WTC11 (cell line): ENCODE measurements at regions not wholly inside any gene's neighbourhood (a gene's known extent, or its start where the extent isn't known, plus 50 kb on each side); places are given as distances from the start of the nearest gene placed in this dataset.

Source experiments
- ATAC-seq: fragments of 200-7000 bp; cut with Tn5 transposase; 2 replicates; pipeline ENCODE4 v1.10.0; 2021; ENCODE audit warnings: mild to moderate bottlenecking, moderate library complexity
- CTCF ChIA-PET: fragments of 300-600 bp; sonication (Branson Sonifier 250); formaldehyde crosslinking; loops from one replicate; lab custom pipeline; 2021; ENCODE audit warnings: antibody characterized with exemption; lab: Charles Lee
- POLR2A ChIA-PET: fragments of 350-600 bp; sonication (Branson Sonifier 250); formaldehyde crosslinking; loops from one replicate; lab custom pipeline; 2021; ENCODE audit warnings: antibody characterized with exemption; lab: Charles Lee
- DNase-seq: peaks from one replicate; pipeline ENCODE4 v3.0.0; 2021; ENCODE audit warnings: low spot score
- H3K27ac Mint-ChIP-seq: 2 replicates; pipeline ENCODE4 v1.8.0; 2021; ENCODE audit warnings: mixed read lengths
- H3K27me3 Mint-ChIP-seq: 2 replicates; pipeline ENCODE4 v1.8.0; 2021; ENCODE audit warnings: low read depth, mild to moderate bottlenecking, moderate library complexity, mixed read lengths
- H3K36me3 Mint-ChIP-seq: 2 replicates; pipeline ENCODE4 v1.8.0; 2021; ENCODE audit warnings: mixed read lengths
- H3K4me1 Mint-ChIP-seq: 2 replicates; pipeline ENCODE4 v1.8.0; 2022; ENCODE audit warnings: mixed read lengths
- H3K4me3 Mint-ChIP-seq: 2 replicates; pipeline ENCODE4 v1.8.0; 2021; ENCODE audit warnings: mild to moderate bottlenecking, moderate library complexity, mixed read lengths
- H3K9me3 Mint-ChIP-seq: 2 replicates; pipeline ENCODE4 v1.8.0; 2021; ENCODE audit warnings: mixed read lengths
- EMX1 ChIP-seq: fragments of 250-450 bp; sonication (Bioruptor Pico); IDR thresholded peaks from 2 replicates; pipeline ENCODE4 v1.8.0; 2021; ENCODE audit warnings: mild to moderate bottlenecking
- GABPB1 ChIP-seq: sonication (generic); formaldehyde crosslinking; IDR thresholded peaks from 2 replicates; pipeline ENCODE4 v1.8.1; 2023; ENCODE audit warnings: mild to moderate bottlenecking, missing genetic modification reagents
- GTF2I ChIP-seq: fragments of 250-450 bp; sonication (Bioruptor Pico); conservative IDR thresholded peaks from 2 replicates; pipeline ENCODE4 v1.4.0; 2021; ENCODE audit warnings: mild to moderate bottlenecking
- PRRX2 ChIP-seq: fragments of 250-450 bp; sonication (Bioruptor Pico); IDR thresholded peaks from 2 replicates; pipeline ENCODE4 v1.8.0; 2021; ENCODE audit warnings: mild to moderate bottlenecking
- ZBTB21 ChIP-seq: sonication (generic); formaldehyde crosslinking; IDR thresholded peaks from 2 replicates; pipeline ENCODE4 v1.8.1; 2023; ENCODE audit warnings: mild to moderate bottlenecking, missing genetic modification reagents, borderline replicate concordance
- ZNF317 ChIP-seq: sonication (generic); formaldehyde crosslinking; IDR thresholded peaks from 2 replicates; pipeline ENCODE4 v1.8.1; 2023; ENCODE audit warnings: low read depth, mild to moderate bottlenecking, moderate library complexity, missing genetic modification reagents, borderline replicate concordance
- TF ChIP-seq, protein P1 (sequence below): fragments of 200-600 bp; IDR thresholded peaks from 2 replicates; pipeline ENCODE4 v1.8.0; 2022; ENCODE audit warnings: antibody characterized with exemption
- TF ChIP-seq, protein P2 (sequence below): sonication (generic); formaldehyde crosslinking; IDR thresholded peaks from 2 replicates; pipeline ENCODE4 v1.8.1; 2023; ENCODE audit warnings: mild to moderate bottlenecking, missing genetic modification reagents
- TF ChIP-seq, protein P3 (sequence below): sonication (generic); formaldehyde crosslinking; conservative IDR thresholded peaks from 2 replicates; pipeline ENCODE4 v1.8.1; 2023; ENCODE audit warnings: mild to moderate bottlenecking, low read depth, missing genetic modification reagents, moderate library complexity
- TF ChIP-seq, protein P4 (sequence below): sonication (generic); formaldehyde crosslinking; IDR thresholded peaks from 2 replicates; pipeline ENCODE4 v1.8.0; 2022; ENCODE audit warnings: missing genetic modification reagents
- TF ChIP-seq, protein P5 (sequence below): fragments of 250-450 bp; sonication (Bioruptor Pico); IDR thresholded peaks from 2 replicates; pipeline ENCODE4 v2.1.2; 2022; ENCODE audit warnings: mild to moderate bottlenecking, moderate library complexity

DNA sequence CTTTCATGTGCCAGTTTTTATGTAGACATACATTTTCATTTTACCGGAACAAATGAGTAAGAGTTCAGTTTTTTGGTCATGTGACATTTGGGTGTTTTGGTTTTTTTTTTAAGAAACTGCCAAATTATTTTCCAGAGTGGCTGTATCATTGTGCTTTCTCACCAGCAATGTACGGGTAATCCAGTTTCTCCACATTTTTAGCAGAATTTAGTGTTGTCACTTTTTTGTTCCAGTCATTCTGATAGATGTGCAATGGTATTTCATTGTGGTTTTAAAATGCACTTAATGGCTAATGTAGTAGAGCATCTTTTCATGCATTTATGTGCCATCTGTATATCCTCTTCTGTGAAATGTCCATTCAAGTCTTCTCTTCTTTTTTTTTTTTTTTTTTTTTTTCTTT, 126.5 kb upstream of the FBXO11 start:
- DNase-seq = no peak
- POLR2A ChIA-PET = no interaction called here
- H3K27me3 Mint-ChIP-seq = no peaks in the 10 kb centered on the region
- no peak for ATAC-seq
- no peak overlapping the region for H3K27ac Mint-ChIP-seq
- H3K4me1 Mint-ChIP-seq = peaks cover under 1% of the 10 kb centered on the region; the same call in 1 of the 2 replicates
- peaks cover 3% of the 10 kb centered on the region; the same call in 1 of the 2 replicates for H3K36me3 Mint-ChIP-seq
- TF ChIP-seq, protein P1, sequence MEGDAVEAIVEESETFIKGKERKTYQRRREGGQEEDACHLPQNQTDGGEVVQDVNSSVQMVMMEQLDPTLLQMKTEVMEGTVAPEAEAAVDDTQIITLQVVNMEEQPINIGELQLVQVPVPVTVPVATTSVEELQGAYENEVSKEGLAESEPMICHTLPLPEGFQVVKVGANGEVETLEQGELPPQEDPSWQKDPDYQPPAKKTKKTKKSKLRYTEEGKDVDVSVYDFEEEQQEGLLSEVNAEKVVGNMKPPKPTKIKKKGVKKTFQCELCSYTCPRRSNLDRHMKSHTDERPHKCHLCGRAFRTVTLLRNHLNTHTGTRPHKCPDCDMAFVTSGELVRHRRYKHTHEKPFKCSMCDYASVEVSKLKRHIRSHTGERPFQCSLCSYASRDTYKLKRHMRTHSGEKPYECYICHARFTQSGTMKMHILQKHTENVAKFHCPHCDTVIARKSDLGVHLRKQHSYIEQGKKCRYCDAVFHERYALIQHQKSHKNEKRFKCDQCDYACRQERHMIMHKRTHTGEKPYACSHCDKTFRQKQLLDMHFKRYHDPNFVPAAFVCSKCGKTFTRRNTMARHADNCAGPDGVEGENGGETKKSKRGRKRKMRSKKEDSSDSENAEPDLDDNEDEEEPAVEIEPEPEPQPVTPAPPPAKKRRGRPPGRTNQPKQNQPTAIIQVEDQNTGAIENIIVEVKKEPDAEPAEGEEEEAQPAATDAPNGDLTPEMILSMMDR = no peak
- no peak for TF ChIP-seq PRRX2 (CRISPR knock-in tag)
- no peak for TF ChIP-seq GABPB1 (CRISPR knock-in tag)
- TF ChIP-seq, protein P2, sequence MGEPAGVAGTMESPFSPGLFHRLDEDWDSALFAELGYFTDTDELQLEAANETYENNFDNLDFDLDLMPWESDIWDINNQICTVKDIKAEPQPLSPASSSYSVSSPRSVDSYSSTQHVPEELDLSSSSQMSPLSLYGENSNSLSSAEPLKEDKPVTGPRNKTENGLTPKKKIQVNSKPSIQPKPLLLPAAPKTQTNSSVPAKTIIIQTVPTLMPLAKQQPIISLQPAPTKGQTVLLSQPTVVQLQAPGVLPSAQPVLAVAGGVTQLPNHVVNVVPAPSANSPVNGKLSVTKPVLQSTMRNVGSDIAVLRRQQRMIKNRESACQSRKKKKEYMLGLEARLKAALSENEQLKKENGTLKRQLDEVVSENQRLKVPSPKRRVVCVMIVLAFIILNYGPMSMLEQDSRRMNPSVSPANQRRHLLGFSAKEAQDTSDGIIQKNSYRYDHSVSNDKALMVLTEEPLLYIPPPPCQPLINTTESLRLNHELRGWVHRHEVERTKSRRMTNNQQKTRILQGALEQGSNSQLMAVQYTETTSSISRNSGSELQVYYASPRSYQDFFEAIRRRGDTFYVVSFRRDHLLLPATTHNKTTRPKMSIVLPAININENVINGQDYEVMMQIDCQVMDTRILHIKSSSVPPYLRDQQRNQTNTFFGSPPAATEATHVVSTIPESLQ (CRISPR knock-in tag) = no peak
- no peak overlapping the region for H3K4me3 Mint-ChIP-seq
- CTCF ChIA-PET = no interaction called here
- H3K9me3 Mint-ChIP-seq = peaks cover 13% of the 10 kb centered on the region

DNA sequence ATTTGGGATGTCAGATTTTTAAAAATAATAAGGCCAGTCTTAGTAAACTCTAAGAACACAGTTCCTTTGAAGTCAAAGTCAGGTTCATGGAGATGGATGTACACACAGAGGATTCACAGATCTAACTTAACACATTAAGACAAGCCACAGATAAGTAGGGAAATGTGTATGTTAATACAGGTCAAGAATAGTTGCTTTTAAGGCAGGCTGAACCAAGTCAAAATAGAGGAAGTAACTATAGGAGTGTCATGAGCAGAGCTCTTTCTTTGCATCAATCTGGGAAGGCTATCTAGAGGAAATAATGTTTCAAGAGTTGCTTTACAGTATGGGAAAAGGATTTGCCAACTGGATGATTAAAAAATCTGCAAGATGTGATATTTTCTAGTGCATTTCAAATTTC, 128.0 kb upstream of the FBXO11 start:
- DNase-seq (no peak), ATAC-seq (no peak)
- H3K27me3 Mint-ChIP-seq = no peaks in the 10 kb centered on the region
- no peak for TF ChIP-seq ZBTB21 (CRISPR knock-in tag)
- no peak for TF ChIP-seq GTF2I (CRISPR knock-in tag)
- TF ChIP-seq, protein P3, sequence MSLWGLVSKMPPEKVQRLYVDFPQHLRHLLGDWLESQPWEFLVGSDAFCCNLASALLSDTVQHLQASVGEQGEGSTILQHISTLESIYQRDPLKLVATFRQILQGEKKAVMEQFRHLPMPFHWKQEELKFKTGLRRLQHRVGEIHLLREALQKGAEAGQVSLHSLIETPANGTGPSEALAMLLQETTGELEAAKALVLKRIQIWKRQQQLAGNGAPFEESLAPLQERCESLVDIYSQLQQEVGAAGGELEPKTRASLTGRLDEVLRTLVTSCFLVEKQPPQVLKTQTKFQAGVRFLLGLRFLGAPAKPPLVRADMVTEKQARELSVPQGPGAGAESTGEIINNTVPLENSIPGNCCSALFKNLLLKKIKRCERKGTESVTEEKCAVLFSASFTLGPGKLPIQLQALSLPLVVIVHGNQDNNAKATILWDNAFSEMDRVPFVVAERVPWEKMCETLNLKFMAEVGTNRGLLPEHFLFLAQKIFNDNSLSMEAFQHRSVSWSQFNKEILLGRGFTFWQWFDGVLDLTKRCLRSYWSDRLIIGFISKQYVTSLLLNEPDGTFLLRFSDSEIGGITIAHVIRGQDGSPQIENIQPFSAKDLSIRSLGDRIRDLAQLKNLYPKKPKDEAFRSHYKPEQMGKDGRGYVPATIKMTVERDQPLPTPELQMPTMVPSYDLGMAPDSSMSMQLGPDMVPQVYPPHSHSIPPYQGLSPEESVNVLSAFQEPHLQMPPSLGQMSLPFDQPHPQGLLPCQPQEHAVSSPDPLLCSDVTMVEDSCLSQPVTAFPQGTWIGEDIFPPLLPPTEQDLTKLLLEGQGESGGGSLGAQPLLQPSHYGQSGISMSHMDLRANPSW = no peak
- TF ChIP-seq EMX1 (CRISPR knock-in tag) = no peak
- TF ChIP-seq, protein P4, sequence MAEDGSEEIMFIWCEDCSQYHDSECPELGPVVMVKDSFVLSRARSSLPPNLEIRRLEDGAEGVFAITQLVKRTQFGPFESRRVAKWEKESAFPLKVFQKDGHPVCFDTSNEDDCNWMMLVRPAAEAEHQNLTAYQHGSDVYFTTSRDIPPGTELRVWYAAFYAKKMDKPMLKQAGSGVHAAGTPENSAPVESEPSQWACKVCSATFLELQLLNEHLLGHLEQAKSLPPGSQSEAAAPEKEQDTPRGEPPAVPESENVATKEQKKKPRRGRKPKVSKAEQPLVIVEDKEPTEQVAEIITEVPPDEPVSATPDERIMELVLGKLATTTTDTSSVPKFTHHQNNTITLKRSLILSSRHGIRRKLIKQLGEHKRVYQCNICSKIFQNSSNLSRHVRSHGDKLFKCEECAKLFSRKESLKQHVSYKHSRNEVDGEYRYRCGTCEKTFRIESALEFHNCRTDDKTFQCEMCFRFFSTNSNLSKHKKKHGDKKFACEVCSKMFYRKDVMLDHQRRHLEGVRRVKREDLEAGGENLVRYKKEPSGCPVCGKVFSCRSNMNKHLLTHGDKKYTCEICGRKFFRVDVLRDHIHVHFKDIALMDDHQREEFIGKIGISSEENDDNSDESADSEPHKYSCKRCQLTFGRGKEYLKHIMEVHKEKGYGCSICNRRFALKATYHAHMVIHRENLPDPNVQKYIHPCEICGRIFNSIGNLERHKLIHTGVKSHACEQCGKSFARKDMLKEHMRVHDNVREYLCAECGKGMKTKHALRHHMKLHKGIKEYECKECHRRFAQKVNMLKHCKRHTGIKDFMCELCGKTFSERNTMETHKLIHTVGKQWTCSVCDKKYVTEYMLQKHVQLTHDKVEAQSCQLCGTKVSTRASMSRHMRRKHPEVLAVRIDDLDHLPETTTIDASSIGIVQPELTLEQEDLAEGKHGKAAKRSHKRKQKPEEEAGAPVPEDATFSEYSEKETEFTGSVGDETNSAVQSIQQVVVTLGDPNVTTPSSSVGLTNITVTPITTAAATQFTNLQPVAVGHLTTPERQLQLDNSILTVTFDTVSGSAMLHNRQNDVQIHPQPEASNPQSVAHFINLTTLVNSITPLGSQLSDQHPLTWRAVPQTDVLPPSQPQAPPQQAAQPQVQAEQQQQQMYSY (CRISPR knock-in tag) = no peak
- TF ChIP-seq, protein P5, sequence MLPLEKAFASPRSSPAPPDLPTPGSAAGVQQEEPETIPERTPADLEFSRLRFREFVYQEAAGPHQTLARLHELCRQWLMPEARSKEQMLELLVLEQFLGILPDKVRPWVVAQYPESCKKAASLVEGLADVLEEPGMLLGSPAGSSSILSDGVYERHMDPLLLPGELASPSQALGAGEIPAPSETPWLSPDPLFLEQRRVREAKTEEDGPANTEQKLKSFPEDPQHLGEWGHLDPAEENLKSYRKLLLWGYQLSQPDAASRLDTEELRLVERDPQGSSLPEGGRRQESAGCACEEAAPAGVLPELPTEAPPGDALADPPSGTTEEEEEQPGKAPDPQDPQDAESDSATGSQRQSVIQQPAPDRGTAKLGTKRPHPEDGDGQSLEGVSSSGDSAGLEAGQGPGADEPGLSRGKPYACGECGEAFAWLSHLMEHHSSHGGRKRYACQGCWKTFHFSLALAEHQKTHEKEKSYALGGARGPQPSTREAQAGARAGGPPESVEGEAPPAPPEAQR (CRISPR knock-in tag) = no peak
- peaks cover 13% of the 10 kb centered on the region for H3K9me3 Mint-ChIP-seq
- H3K27ac Mint-ChIP-seq = no peak overlapping the region
- CTCF ChIA-PET = interaction anchor here (1.0 kb wide), 1 partner anchor 18 kb away, joined by 5 read pairs; no protein-coding TSS in a partner anchor
- peaks cover 3% of the 10 kb centered on the region; the same call in 1 of the 2 replicates for H3K36me3 Mint-ChIP-seq
- H3K4me3 Mint-ChIP-seq = no peak overlapping the region
- no peaks in the 10 kb centered on the region for H3K4me1 Mint-ChIP-seq
- POLR2A ChIA-PET = no interaction called here

DNA sequence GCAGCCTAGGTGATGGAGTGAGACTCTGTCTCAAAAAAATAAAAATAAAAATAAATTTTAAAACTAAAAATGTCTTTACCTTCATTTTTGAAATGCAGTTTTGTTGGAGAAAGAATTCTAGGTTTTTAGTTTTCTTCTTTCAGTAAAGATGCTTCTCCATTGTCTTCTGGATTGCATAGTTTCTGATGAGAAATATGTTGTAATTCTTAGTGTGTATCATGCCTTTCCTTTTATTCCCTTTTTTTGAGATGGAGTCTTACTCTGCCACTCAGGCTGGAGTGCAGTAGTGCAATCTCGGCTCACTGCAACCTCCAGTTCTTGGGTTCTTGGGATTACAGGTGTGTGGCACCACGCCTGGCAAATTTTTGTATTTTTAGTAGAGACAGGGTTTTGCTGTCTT, 130.0 kb upstream of the FBXO11 start:
- CTCF ChIA-PET = no interaction called here
- H3K27me3 Mint-ChIP-seq = no peaks in the 10 kb centered on the region

More for the DNA sequence above, 130.0 kb upstream of the FBXO11 start:
- Mint-ChIP-seq H3K36me3 (peaks cover 3% of the 10 kb centered on the region; the same call in 1 of the 2 replicates), H3K4me1 (no peaks in the 10 kb centered on the region), H3K27ac (no peak overlapping the region), H3K9me3 (peaks cover 13% of the 10 kb centered on the region), H3K4me3 (no peak overlapping the region)
- POLR2A ChIA-PET = no interaction called here
- no peak for DNase-seq
- no peak for ATAC-seq
- TF ChIP-seq, protein P2 (CRISPR knock-in tag) = no peak
- TF ChIP-seq ZNF317 = peak; percentile 85
